Spleen (tissue), 7 donors: ENCODE measurements at regions not wholly inside any gene's neighbourhood (a gene's known extent, or its start where the extent isn't known, plus 50 kb on each side); places are given as distances from the start of the nearest gene placed in this dataset.

Source experiments
- CTCF ChIP-seq, 11 experiments: fragments of 200-600 bp in 7 of 11; fragments of 450-650 bp in 4 of 11; sonication (generic) in 4 of 11; IDR thresholded peaks in 8 of 11; conservative IDR thresholded peaks in 3 of 11; 1 replicate in 7 of 11; 2 replicates in 4 of 11; pipeline versions ENCODE4 v1.4.0 to v1.8.0; 2016 to 2021; ENCODE audit warnings: antibody characterized with exemption in 11 of 11, inconsistent platforms in 4 of 11, mild to moderate bottlenecking in 1 of 11
- POLR2A ChIP-seq, 3 donors: fragments of 450-650 bp; IDR thresholded peaks; one replicate each; pipeline ENCODE4 v1.5.1; 2017; ENCODE audit warnings: antibody characterized with exemption in 3 of 3, mild to moderate bottlenecking in 1 of 3
- donor health status: DM: no; HTN: no; CAD: no; lungs with moderate emphysema.
- donor health status: DM: no; HTN: no; CAD: no.
- donor health status: DM: no; HTN: no; CAD: no.

- TF ChIP-seq POLR2A (IDR thresholded peaks at IDR 0.05) (no peak), CTCF (IDR thresholded peaks at IDR 0.05 in 8 of 11, conservative IDR thresholded peaks at IDR 0.05 in 3 of 11) (no peak)
Observed at GRCh38 chr11:112380464-112380863, 119.8 kb upstream of the PLET1 start.
